Sciatic nerve (tissue), 2 donors: ENCODE measurements at regions not wholly inside any gene's neighbourhood (a gene's known extent, or its start where the extent isn't known, plus 50 kb on each side); places are given as distances from the start of the nearest gene placed in this dataset.
"Not testable (repeated sequence)": the region's sequence is repeated elsewhere in the genome, so short reads cannot be mapped to it uniquely, and the experiment has no call there.

Experiments
- ATAC-seq: fragments of 200-7000 bp; cut with Tn5 transposase; one replicate; pipeline ENCODE4 v1.9.1; 2020; ENCODE audit warnings: mild to moderate bottlenecking, moderate library complexity
- DNase-seq: peaks from one replicate; pipeline ENCODE4 v3.0.0-alpha.2; 2020; ENCODE audit warnings: low spot score
- intact Hi-C: fragments of 100-400 bp; cut with DNase I; formaldehyde crosslinking; loops from one replicate; pipeline ENCODE4 v1.14.2; 2022
- donor health status: DM: no; HTN: no; CAD: no.
- donor health status: DM: no; HTN: no; CAD: no.

GRCh38 chr2:115904516-115904915 is 1462.1 kb downstream of the DPP10 start:
- ATAC-seq (no peak), DNase-seq (no peak)
- intact Hi-C loops, result no loop called here

DNA sequence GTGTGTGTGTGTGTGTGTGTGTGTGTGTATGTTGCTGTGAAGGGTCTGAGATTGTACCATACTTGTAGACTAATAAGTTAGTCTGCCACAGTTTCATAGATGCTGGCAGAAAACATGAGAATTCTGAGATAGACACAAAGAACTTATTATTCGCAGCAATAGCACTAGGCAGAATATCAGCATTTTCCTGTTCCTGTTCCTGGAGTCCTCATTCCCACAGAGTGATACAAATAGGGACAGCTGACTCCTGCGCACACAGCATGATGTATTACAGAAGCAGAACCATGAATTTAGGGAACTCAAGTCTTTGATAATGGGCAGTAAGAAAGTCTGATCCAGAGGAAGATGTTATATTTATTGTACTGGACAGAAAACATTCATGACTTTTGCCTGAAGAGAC is 1466.3 kb downstream of the DPP10 start:
- intact Hi-C loops, result no loop called here
- ATAC-seq, result peak; percentile 45
- no peak for DNase-seq

GRCh38 chr2:115910270-115910669 is 1467.8 kb downstream of the DPP10 start:
- DNase-seq (no peak), ATAC-seq (no peak)
- intact Hi-C loops, result no loop called here

GRCh38 chr2:115913921-115914320 is 1471.5 kb downstream of the DPP10 start:
- DNase-seq (no peak), ATAC-seq (no peak)
- intact Hi-C loops, result no loop called here

DNA sequence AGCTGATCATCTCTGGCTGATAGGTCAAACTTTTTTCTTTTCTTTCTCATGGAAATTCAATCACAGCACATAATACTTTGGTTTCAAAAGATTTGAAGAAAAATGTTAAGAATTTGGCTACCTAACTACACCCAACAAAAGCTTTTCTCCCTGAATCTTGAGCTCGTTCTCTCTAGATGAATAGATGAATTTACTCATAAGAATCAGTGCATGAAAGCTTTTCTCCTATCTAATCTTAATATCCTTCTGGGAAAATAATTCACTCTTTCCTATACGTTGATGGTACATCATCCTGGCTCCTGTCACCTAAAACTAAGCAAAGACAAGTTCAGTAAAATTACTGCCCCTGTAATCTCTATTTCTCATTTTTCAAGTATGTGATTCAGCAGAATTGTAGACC is 1479.1 kb downstream of the DPP10 start:
- intact Hi-C loops, result no loop called here
- ATAC-seq, result no peak
- no peak for DNase-seq

- ATAC-seq (no peak), DNase-seq (no peak)
- intact Hi-C loops, result no loop called here
These were observed 1497.5 kb downstream of the DPP10 start for GRCh38 chr2:115939902-115940301.

DNA sequence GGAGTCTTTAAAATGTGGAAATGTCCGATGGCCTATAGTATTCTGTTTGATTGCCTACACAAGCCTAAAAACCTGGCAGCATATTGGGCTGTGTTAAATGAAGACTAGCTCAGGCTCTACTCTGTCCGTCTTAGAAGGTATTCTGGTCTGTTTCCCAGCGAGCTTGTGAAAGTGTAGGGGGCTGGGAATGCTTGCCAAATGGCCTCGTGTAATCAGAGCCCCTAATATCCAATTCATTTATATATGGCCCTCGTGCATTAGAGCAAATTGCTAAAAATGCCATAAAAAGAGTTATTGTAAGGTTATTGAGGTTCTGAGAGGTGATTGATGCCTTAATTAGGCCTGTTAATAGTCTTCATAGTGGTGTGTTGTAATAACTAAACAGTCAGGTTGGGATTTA is 1500.4 kb downstream of the DPP10 start:
- no peak for ATAC-seq
- DNase-seq, result no peak
- intact Hi-C loops, result no loop called here

GRCh38 chr2:115946341-115946740 is 1503.9 kb downstream of the DPP10 start:
- intact Hi-C loops, result no loop called here

GRCh38 chr2:115946891-115947290 is 1504.5 kb downstream of the DPP10 start:
- DNase-seq (no peak), ATAC-seq (no peak)
- intact Hi-C loops, result no loop called here

More at GRCh38 chr2:115946341-115946740, 1503.9 kb downstream of the DPP10 start:
- DNase-seq (no peak), ATAC-seq (no peak)

- DNase-seq (no peak), ATAC-seq (no peak)
- intact Hi-C loops, result no loop called here
These were observed 1534.5 kb downstream of the DPP10 start for GRCh38 chr2:115976916-115977315.

GRCh38 chr2:115999039-115999438 is 1556.6 kb downstream of the DPP10 start:
- DNase-seq (no peak), ATAC-seq (no peak)
- intact Hi-C loops, result no loop called here

- no peak for ATAC-seq
- DNase-seq, result no peak
- intact Hi-C loops, result no loop called here
These were observed 1580.6 kb downstream of the DPP10 start for GRCh38 chr2:116023026-116023425.

GRCh38 chr2:116038758-116039157 is 1596.3 kb downstream of the DPP10 start:
- DNase-seq, intact Hi-C loops, ATAC-seq: not testable (repeated sequence)

DNA sequence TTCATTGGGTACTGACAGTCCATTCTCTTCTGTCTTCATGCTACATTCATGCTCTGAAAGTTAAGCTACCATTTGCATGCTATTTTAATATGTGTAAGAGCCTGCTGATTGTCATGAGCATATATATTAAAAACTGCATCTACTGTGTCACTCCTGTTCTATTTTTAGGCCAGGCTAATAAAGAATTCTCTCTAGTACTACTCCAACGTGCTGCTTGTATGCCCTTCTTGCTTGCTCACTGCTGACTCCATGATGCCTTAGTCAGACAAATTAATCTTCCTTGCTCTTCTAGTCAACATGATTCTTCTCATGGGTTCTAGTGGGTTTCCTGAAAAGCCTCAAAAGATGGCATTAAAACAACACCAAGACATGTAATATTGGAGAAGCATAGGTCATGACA is 1600.1 kb downstream of the DPP10 start:
- no peak for ATAC-seq
- intact Hi-C loops, result no loop called here
- DNase-seq, result no peak

- intact Hi-C loops, result no loop called here
- no peak for ATAC-seq
- DNase-seq, result no peak
These were observed 1615.1 kb downstream of the DPP10 start for GRCh38 chr2:116057538-116057937.

GRCh38 chr2:116061023-116061422 is 1618.6 kb downstream of the DPP10 start:
- intact Hi-C loops, result no loop called here
- no peak for DNase-seq
- ATAC-seq, result no peak

- no peak for DNase-seq
- intact Hi-C loops, result no loop called here
- no peak for ATAC-seq
These were observed 1631.3 kb downstream of the DPP10 start for GRCh38 chr2:116073731-116074130.

GRCh38 chr2:116074161-116074560 is 1631.7 kb downstream of the DPP10 start:
- no peak for ATAC-seq
- intact Hi-C loops, result no loop called here
- DNase-seq, result no peak

DNA sequence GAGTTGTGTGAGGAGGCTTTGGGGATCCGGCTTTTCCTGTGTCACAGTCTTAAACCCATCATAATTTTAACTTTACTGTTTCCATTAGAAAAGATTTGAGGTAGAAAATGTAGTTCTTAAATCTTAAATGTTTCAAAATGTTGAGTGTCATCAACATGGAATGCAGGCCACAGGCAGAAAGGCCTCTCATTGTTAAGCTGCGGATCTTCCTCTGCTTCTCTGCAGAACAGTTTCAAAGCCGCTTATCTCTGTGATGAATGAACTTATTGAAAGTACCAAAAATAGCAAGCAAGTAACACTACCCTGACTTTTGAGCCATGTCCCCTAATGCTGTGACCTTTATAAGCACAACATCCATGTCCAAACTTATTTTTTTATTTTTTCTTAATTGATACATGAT is 1645.8 kb downstream of the DPP10 start:
- DNase-seq, result no peak
- intact Hi-C loops, result no loop called here
- no peak for ATAC-seq

DNA sequence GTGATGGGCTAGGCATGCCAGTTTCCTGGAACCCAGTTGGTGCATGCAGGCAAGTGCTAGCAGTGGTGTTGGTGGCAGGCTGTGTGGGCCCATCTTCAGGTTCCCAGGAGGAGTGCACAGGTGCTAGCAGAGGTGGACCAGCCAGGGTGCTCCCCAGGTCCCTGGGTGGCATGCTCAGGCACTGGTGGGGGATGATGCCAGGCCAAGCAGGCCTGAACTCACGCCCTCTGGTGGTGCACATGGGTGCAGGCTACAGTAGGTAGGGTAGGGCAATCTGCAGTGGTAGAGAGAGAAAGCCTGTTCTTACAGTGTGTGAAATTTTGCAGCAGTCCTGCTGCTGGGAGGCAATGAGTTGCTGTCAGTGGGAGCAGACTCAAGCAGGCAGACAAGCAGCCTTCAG is 1651.8 kb downstream of the DPP10 start:
- intact Hi-C loops, result no loop called here
- no peak for DNase-seq
- peak; percentile 34 for ATAC-seq

- intact Hi-C loops, result no loop called here
- ATAC-seq (no peak), DNase-seq (no peak)
These were observed 1653.2 kb downstream of the DPP10 start for GRCh38 chr2:116095636-116096035.

DNA sequence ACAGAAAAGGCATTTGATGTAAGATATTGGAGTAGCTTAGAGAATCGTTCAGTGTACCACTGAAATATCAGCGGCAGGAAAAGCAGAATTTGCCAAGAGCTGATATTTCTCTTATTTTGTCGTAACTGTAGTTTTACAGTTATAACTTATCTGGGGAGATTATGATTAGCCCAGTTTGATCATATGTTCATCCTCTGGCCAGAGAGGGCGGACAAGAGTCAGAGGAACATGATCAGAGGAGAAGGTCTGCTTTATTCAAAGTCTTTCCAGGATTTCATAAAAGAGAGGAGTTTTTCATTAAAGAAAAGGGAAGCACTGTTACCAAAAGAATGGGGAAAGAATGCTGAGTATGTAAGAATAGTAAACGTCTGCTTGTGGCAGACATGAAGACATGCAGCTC is 1655.6 kb downstream of the DPP10 start:
- DNase-seq, result no peak
- ATAC-seq, result no peak
- intact Hi-C loops, result no loop called here
